ENCODE measurements at regions not wholly inside any gene's neighbourhood (a gene's known extent, or its start where the extent isn't known, plus 50 kb on each side); places are given as distances from the start of the nearest gene placed in this dataset.

GRCh38 chr3:178054471-178054870 lies 481.8 kb upstream of the KCNMB2 start:
- no peak for DNase-seq (ENCODE audit: low read depth)

DNA sequence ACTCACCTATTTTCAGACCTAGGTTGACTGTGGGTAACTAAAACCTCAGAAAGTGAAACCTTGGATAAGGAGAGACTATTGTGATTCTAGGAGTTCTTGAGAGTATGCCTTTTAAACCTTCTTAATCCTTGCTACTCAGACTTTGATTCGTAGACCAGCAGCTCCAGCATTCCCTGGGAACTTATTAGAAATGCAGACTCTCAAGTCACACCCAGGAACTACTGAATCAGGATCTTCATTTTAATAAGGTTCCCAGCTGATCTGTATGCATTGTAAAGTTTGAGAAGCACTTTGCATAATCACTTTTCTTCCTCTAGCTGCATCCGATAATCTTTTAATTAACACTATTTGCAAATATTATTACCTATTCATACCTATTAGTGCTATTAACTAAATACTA lies 480.3 kb upstream of the KCNMB2 start:
- DNase-seq (ENCODE audit: low read depth), result no peak

- no peak for DNase-seq (ENCODE audit: low read depth)
Measured at GRCh38 chr3:178056868-178057267, 479.4 kb upstream of the KCNMB2 start.

DNA sequence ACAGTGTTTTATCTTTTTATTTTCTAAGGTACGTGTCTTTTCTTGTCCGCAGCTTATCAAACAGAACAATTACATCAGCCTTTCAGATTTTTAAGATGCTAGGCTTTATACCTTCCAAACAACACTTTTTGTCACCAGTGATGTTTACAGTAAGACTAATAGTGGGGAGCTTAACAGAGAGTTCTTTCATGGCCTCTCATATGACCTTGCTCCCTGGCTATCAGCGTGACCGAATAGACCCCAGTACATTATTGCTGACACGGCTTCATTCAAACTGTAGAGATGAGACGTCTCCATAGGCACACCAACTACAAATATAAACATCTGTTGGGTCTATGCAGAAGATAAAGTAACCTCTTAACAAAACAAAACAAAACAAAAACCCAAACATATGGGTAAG lies 477.6 kb upstream of the KCNMB2 start:
- no peak for DNase-seq (ENCODE audit: low read depth)

- peak; percentile 9 for DNase-seq (ENCODE audit: low read depth)
Measured at GRCh38 chr3:178059119-178059518, 477.1 kb upstream of the KCNMB2 start.

GRCh38 chr3:178059836-178060235 lies 476.4 kb upstream of the KCNMB2 start:
- DNase-seq (ENCODE audit: low read depth), result peak; percentile 31

DNA sequence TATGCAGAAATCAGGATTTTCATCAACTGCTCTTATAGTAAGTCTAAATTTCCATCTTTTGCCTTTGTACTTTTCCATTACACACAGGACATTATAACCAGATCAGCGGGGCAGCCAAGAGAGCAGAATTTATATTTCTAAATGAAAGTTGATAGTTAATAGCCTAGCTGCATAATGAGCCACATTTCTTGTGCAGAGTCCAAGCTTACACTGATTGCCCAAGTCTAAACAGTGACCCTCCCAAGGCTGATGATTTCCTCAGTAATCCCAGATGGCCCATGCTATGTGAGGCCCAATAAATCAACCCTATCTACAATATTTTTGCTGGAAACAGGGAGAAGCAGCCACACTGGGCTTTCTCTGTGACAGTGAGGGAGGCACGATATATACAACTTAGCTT lies 475.8 kb upstream of the KCNMB2 start:
- DNase-seq (ENCODE audit: low read depth), result no peak

DNA sequence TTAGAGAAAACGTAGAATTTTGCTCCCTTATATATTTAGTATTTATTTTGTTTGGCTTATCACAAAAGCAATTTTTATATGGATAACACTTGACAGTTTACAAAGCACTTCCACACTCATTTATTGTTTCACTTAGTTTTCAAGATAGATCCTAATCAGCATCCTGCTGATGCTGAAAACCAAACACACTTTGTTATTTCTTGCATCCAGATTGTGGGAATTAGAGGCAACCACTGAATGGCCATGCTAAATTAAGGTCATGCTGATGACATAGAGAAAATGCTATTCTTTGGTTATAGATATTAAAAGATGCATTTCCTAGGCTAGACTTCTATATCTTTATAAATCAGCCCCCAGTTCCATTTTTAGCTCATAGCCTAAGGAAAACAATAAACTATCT lies 474.1 kb upstream of the KCNMB2 start:
- no peak for DNase-seq (ENCODE audit: low read depth)

- no peak for DNase-seq (ENCODE audit: low read depth)
Measured at GRCh38 chr3:178063461-178063860, 472.8 kb upstream of the KCNMB2 start.

- no peak for DNase-seq (ENCODE audit: low read depth)
Measured at GRCh38 chr3:178067721-178068120, 468.5 kb upstream of the KCNMB2 start.

GRCh38 chr3:178072391-178073305 lies 463.6 kb upstream of the KCNMB2 start:
- no peak for DNase-seq (ENCODE audit: low read depth)

GRCh38 chr3:178073366-178073765 lies 462.9 kb upstream of the KCNMB2 start:
- DNase-seq (ENCODE audit: low read depth), result no peak

GRCh38 chr3:178075344-178075743 lies 460.9 kb upstream of the KCNMB2 start:
- no peak for DNase-seq (ENCODE audit: low read depth)

GRCh38 chr3:178078953-178079352 lies 457.3 kb upstream of the KCNMB2 start:
- DNase-seq (ENCODE audit: low read depth), result no peak

GRCh38 chr3:178079966-178080365 lies 456.3 kb upstream of the KCNMB2 start:
- no peak for DNase-seq (ENCODE audit: low read depth)

DNA sequence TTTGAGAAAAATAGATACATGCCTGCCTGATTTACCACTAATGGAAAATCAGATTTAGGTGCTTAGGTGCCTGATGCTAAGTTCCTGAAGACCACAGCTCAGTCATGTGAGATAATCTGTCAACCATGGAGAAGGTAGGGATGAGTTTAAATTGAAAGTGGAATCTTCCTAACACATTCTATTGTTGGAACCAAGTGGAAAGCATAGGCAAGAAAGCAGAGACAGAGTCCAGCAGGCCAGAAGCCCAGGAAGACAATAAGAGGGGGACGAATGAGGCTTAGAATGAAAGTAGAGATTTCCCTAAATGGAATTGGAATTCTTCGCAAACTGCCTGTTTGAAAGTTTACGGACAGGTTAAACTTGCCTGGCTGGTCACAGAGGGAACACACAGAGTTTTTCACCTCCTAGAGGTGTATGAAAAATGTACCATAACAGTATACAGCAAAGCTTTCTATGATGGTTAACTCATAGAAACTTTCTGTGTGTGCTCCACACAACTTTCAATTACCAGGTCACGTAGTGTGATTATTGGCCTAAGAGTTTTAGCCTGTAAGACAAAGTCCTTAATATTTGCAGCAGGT lies 453.8 kb upstream of the KCNMB2 start:
- DNase-seq (ENCODE audit: low read depth), result no peak

DNA sequence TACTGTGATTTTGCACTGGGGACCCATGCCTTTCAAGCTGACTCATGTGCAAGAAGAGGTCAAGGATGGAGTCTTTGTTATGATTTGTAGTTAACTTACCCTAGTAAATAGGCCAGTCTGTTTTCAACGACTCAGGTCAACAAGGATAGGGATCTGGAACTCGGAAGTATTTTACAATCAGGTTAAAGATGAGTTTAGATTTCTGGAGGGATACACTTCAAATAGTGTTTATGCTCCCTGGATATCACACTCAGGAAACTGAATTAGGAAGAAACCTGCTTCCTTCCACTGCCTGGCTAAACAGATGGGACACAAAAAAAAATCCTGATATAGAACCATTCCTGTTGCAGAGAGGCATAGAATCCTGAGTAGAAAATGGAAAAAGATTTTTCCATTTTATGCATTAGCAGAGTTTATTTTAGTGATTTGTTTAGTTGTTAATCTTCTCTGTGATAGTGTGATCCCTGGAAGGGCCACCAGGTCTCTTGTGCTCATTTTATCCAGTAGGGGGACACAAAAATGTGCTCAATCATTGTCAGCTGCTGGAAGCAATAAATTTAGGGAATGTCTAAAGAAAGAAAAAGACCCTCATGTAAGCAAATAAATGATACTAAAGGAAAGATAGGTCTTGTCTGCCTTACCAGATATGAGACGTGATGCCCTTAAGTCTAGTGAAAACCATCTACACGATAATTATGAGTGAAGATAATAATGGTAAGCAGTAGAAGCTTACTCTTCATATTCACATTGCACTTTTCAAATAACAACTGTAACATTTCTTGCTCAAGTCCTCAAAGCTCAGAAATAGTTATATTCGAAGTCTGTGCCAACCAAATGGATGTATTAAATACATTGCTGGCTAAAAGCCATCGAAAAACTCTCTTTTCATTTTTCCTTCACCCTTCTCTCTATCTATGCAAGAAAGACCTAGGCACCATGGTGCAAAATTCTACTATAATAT lies 452.1 kb upstream of the KCNMB2 start:
- peak; percentile 8 for DNase-seq (ENCODE audit: low read depth)

DNA sequence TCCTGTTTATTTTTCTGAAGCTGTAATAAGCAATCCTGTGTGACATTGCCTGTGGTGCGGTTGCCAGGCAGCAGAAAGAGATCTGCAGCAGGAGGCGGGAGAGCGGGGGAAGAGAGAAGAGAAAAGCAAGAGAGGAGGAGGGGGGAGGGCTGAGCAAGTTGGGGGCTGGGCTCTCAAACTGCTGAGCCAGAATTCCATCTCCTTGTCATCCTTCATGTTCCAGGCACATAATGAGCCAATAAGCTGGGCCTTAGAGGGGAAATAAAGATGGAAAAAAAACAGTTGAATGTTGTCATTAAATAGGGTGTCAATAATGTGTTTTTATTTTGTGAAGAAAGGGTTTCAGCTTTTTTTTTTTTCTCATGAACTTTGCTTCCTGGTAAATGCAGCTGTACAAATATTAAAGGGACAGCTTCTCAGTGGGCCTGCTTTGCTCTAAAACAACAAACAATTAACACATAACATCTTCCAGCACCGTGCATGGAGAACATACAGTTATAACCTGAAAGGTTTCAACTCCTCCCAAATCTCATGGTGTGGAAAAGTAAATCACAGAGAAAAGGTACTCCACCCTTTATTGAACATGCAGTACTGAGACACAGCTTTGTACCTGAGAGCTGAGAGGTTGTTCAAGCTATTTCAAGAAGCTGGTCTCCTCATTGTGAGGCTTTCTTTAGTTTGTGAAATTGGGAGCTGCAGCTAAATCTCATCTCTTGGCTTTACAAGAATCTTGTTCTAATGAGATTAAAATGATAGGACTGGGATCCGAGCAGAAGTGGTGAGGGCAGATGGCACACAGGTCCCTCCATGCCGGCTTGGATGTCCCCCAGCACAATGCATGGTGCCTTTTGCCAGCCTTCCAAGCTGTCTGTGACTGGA lies 451.1 kb upstream of the KCNMB2 start:
- DNase-seq (ENCODE audit: low read depth), result peak; percentile 47

DNA sequence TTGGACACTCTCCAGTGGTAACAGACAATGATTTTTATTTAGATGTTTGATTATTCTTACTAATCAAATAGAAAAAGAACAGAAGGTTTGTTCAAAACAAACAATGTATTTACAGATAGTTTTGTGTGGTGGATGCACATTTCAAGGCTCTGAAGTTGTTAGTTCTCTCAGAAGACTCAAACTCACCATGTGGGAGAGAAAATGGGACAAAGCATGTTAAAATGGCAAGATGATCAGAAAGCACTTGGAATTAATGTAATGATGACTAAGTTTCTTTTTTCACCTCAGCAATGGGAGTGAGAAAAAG lies 450.5 kb upstream of the KCNMB2 start:
- DNase-seq (ENCODE audit: low read depth), result no peak

DNA sequence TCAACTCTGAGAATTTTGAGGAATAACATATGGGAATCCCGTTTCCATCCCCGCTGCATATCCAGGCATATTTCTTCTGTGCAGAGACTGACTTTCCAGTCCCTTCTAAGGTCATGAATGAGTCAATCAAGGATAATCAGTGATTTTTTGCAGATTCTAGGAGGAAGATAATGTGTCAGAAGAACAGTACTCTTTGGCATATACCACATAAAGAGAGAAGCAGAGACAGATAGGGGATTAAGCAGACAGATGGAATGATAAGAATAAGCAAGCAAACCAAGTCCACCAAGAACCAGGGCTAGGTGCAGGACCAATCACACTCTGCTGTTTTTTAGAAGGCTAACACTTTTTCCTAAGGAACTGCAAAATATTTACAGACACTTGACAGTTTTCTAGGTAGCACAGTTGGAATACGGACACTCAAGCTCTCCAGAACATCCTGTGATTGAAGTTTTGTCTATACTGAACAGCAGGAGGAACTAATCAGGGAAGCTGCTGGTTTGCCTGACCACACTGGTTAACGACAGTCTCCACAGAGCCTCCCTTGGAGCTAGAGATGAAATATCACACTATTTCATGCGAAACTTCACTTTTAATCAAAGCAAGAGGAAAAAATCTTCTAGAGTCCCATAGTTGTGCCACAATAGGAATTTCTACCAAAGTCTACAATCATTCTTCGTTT lies 450.0 kb upstream of the KCNMB2 start:
- DNase-seq (ENCODE audit: low read depth), result no peak

GRCh38 chr3:178087376-178087775 lies 448.9 kb upstream of the KCNMB2 start:
- no peak for DNase-seq (ENCODE audit: low read depth)

Measured in RPMI7951 (cell line).